ENCODE measurements at regions not wholly inside any gene's neighbourhood (a gene's known extent, or its start where the extent isn't known, plus 50 kb on each side); places are given as distances from the start of the nearest gene placed in this dataset.

- DNase-seq (ENCODE audit: low read depth) = peak; percentile 34
- TF ChIP-seq CTCF (IDR thresholded peaks at IDR 0.05; ENCODE audit: insufficient read depth, low read depth, low read length) = no peak
- no peak overlapping the region for H3K4me3 ChIP-seq (ENCODE audit: low read depth, low read length)
Observed at GRCh38 chr1:244989813-244990212, 125.5 kb upstream of the HNRNPU start.

- no peak overlapping the region for H3K4me3 ChIP-seq (ENCODE audit: low read depth, low read length)
- no peak for TF ChIP-seq CTCF (IDR thresholded peaks at IDR 0.05; ENCODE audit: insufficient read depth, low read depth, low read length)
- DNase-seq (ENCODE audit: low read depth) = no peak
Observed at GRCh38 chr1:244988521-244988920, 124.2 kb upstream of the HNRNPU start.

- TF ChIP-seq CTCF (IDR thresholded peaks at IDR 0.05; ENCODE audit: insufficient read depth, low read depth, low read length) = no peak
- no peak overlapping the region for H3K4me3 ChIP-seq (ENCODE audit: low read depth, low read length)
- DNase-seq (ENCODE audit: low read depth) = no peak
Observed at GRCh38 chr1:244980605-244981004, 116.3 kb upstream of the HNRNPU start.

GRCh38 chr1:244974550-244974949, 110.2 kb upstream of the HNRNPU start:
- TF ChIP-seq CTCF (IDR thresholded peaks at IDR 0.05; ENCODE audit: insufficient read depth, low read depth, low read length) = no peak
- H3K4me3 ChIP-seq (ENCODE audit: low read depth, low read length) = no peak overlapping the region
- no peak for DNase-seq (ENCODE audit: low read depth)

- no peak for DNase-seq (ENCODE audit: low read depth)
- no peak overlapping the region for H3K4me3 ChIP-seq (ENCODE audit: low read depth, low read length)
- no peak for TF ChIP-seq CTCF (IDR thresholded peaks at IDR 0.05; ENCODE audit: insufficient read depth, low read depth, low read length)
Observed at GRCh38 chr1:244974106-244974505, 109.8 kb upstream of the HNRNPU start.

GRCh38 chr1:244971552-244972216, 107.3 kb upstream of the HNRNPU start:
- no peak for DNase-seq (ENCODE audit: low read depth)
- H3K4me3 ChIP-seq (ENCODE audit: low read depth, low read length) = peak overlapping the region; percentile 74
- no peak for TF ChIP-seq CTCF (IDR thresholded peaks at IDR 0.05; ENCODE audit: insufficient read depth, low read depth, low read length)

All from fibroblast of villous mesenchyme (primary cell).